ENCODE measurements at regions not wholly inside any gene's neighbourhood (a gene's known extent, or its start where the extent isn't known, plus 50 kb on each side); places are given as distances from the start of the nearest gene placed in this dataset.

DNA sequence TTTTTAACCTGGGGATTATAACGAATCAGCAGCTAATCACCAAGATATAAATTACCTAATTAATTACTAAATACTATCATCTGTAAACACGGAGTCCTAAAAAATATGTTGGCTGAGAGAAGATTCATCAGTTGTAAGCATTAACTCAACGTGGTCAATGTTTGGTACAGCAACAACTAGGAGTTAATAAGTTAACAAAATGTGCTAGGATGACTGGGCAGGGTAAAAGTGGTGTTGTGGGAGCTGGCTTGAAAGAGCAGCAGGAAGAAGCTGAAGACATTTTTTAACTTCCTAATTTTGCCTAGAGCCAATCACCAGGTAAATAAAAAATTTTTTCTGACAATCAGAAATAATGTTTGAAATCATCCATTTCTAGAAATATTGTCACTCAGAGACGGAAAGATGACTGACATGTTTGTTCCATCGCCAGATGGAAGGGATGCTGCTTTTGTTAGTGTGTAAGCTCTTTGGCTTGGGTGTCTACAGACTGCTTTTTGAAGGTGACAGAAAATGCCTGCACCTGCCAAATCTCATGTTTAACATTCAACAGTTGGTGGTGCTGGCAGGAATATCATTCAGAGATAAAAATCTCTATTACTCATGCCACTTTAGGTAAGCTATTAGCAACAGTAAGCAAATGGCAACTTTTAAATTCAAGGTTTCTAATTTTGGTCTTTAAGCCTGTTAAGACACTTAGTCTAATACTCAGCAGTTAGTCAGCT lies 1126.9 kb downstream of the STPG2 start (continued):
- TF ChIP-seq ZNF462 (CRISPR knock-in tag; IDR thresholded peaks at IDR 0.05), result no peak
- TF ChIP-seq POLR2AphosphoS5 (IDR thresholded peaks at IDR 0.05; ENCODE audit: low read depth), result no peak
- TF ChIP-seq ZNF114 (CRISPR knock-in tag; IDR thresholded peaks at IDR 0.05), result no peak

GRCh38 chr4:97027728-97028410 lies 1115.4 kb downstream of the STPG2 start:
- Mint-ChIP-seq H3K27me3 (ENCODE audit: insufficient read depth, low read depth, poor library complexity) (no peaks in the 10 kb centered on the region), H3K9me3 (no peaks in the 10 kb centered on the region), H3K4me3 (no peak overlapping the region), H3K36me3 (ENCODE audit: low read depth) (no peaks in the 10 kb centered on the region), H3K27ac (peak overlapping the region; percentile 26; the same call in 1 of the 2 replicates), H3K4me1 (peaks cover 17% of the 10 kb centered on the region)
- ATAC-seq, result no peak
- Histone ChIP-seq H3K4me1 (ENCODE audit: insufficient read depth) (peaks cover 19% of the 10 kb centered on the region), H3K79me2 (replicated peaks; ENCODE audit: insufficient read depth) (no peaks in the 10 kb centered on the region), H3F3A (replicated peaks; ENCODE audit: low read depth) (no peaks in the 10 kb centered on the region), H3K4me2 (no peak overlapping the region), H3K27me3 (ENCODE audit: insufficient read depth) (no peaks in the 10 kb centered on the region), H4K20me1 (replicated peaks; ENCODE audit: insufficient read depth) (no peaks in the 10 kb centered on the region), H3K4me3 (no peak overlapping the region), H3K36me3 (ENCODE audit: insufficient read depth) (no peaks in the 10 kb centered on the region), H2AFZ (no peak overlapping the region), H3K27ac (ENCODE audit: low read depth) (no peak overlapping the region), H3K9me2 (ENCODE audit: insufficient read depth) (no peaks in the 10 kb centered on the region)
- no peak for DNase-seq (ENCODE audit: low spot score)
- no peak for TF ChIP-seq EZH2 (IDR thresholded peaks at IDR 0.05; ENCODE audit: low read depth, unreplicated experiment)
- no peak for TF ChIP-seq ZNF331 (CRISPR knock-in tag; IDR thresholded peaks at IDR 0.05; ENCODE audit: low read depth)
- TF ChIP-seq CTCF (conservative IDR thresholded peaks at IDR 0.05; ENCODE audit: low read depth in 2 of 2), result no peak
- no peak for TF ChIP-seq POLR2AphosphoS5 (IDR thresholded peaks at IDR 0.05; ENCODE audit: low read depth)
- TF ChIP-seq REST (IDR thresholded peaks at IDR 0.05; ENCODE audit: unreplicated experiment), result no peak
- no peak for TF ChIP-seq EZH2phosphoT487 (IDR thresholded peaks at IDR 0.05; ENCODE audit: unreplicated experiment)
- TF ChIP-seq STAT1 (IDR thresholded peaks at IDR 0.05; ENCODE audit: unreplicated experiment), result no peak
- no peak for TF ChIP-seq CREB1 (CRISPR knock-in tag; IDR thresholded peaks at IDR 0.05; ENCODE audit: low read depth)
- TF ChIP-seq ZNF114 (CRISPR knock-in tag; IDR thresholded peaks at IDR 0.05), result no peak
- TF ChIP-seq JUNB (IDR thresholded peaks at IDR 0.05; ENCODE audit: unreplicated experiment), result no peak

Measured in GM23338 (cell line).